ENCODE measurements at regions not wholly inside any gene's neighbourhood (a gene's known extent, or its start where the extent isn't known, plus 50 kb on each side); places are given as distances from the start of the nearest gene placed in this dataset.

DNA sequence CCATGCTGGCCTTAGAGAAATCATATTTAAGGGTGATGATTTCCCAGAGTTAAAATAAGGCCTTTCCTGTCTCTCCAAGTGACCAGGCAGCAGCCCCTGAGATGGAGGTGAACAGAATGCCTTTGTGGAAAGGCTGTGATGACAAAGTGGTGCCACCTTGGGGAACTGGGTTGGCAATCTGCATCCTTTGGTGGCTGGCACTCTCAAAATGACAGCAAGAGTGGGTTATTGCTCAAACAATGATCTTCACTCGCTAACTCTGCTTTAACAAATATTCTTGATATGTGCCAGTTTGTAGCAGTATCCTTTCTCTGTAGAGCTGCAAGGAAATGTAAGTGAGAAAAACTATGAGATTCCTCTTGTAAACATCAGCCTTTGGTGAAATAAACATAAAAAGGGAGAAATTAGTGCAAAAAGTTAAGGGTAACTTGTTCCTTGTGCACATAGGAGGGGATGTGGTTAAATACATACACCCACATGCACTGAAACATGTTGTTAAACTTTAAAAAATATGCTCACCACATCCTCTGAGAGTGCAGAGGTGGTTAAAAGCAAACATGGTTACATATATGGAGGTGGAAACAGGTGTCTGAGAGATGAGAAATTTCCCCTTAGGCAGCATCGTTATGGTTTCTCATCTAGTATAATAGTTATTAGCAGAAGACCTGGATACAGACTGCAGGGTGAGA is 373.4 kb upstream of the CTNND2 start:
- no peak overlapping the region for H3K4me3 ChIP-seq (ENCODE audit: low read depth, low read length)
- no peaks in the 10 kb centered on the region for H3K27me3 ChIP-seq (ENCODE audit: control insufficient read depth, insufficient read depth, low read length)
- no peaks in the 10 kb centered on the region for H3K9me3 ChIP-seq (ENCODE audit: control insufficient read depth, insufficient read depth, low read depth, low read length)
- H3K4me1 ChIP-seq (ENCODE audit: control insufficient read depth, insufficient read depth, low read length): no peaks in the 10 kb centered on the region
- H3K27ac ChIP-seq (ENCODE audit: low read depth, low read length): no peak overlapping the region
- no peaks in the 10 kb centered on the region for H3K36me3 ChIP-seq (ENCODE audit: control insufficient read depth, insufficient read depth, low read length)
- H3K9ac ChIP-seq (ENCODE audit: low read length): no peak overlapping the region

DNA sequence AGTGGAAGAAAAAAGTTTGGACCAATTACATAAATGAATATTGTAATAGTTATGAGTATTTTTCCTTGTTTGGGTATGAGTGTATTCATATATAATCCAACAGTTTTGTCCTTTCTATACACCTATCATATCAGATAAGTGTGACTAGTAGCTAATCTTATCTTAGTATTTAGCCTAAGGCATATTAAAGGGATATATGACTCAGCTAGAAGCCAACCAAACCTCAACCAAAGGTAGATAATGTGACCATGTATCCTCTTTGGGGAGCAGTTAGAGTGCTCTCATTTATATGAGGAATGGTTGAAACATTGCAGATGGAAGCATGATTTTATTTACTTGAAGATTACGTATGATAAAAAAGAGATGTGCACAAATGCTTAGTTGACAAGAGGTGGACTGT is 370.0 kb upstream of the CTNND2 start:
- Histone ChIP-seq H3K9ac (ENCODE audit: low read length) (no peak overlapping the region), H3K4me3 (ENCODE audit: low read depth, low read length) (no peak overlapping the region), H3K27ac (ENCODE audit: low read depth, low read length) (no peak overlapping the region), H3K36me3 (ENCODE audit: control insufficient read depth, insufficient read depth, low read length) (no peaks in the 10 kb centered on the region), H3K27me3 (ENCODE audit: control insufficient read depth, insufficient read depth, low read length) (no peaks in the 10 kb centered on the region), H3K9me3 (ENCODE audit: control insufficient read depth, insufficient read depth, low read depth, low read length) (no peaks in the 10 kb centered on the region), H3K4me1 (ENCODE audit: control insufficient read depth, insufficient read depth, low read length) (no peaks in the 10 kb centered on the region)

DNA sequence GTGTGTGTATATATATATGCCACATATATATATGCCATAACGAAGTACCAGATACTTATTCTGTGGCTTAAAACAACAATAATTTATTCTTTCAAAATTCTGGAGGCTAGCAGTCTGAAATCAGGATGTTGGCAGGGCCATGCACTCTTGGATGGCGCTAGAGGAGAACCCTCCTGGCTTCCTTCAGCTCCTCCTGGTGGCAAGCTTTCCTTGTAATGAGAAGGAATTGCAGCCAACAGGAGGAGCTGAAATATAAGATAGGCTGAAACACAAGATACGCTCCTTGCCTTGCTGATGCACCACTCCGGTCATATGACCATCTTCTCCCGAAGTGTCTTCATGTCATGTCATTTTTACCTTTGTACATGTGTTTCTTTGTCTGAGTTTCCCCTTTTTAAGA is 368.1 kb upstream of the CTNND2 start:
- Histone ChIP-seq H3K9ac (ENCODE audit: low read length) (no peak overlapping the region), H3K4me3 (ENCODE audit: low read depth, low read length) (no peak overlapping the region), H3K4me1 (ENCODE audit: control insufficient read depth, insufficient read depth, low read length) (no peaks in the 10 kb centered on the region), H3K9me3 (ENCODE audit: control insufficient read depth, insufficient read depth, low read depth, low read length) (no peaks in the 10 kb centered on the region), H3K36me3 (ENCODE audit: control insufficient read depth, insufficient read depth, low read length) (no peaks in the 10 kb centered on the region), H3K27me3 (ENCODE audit: control insufficient read depth, insufficient read depth, low read length) (no peaks in the 10 kb centered on the region), H3K27ac (ENCODE audit: low read depth, low read length) (no peak overlapping the region)

DNA sequence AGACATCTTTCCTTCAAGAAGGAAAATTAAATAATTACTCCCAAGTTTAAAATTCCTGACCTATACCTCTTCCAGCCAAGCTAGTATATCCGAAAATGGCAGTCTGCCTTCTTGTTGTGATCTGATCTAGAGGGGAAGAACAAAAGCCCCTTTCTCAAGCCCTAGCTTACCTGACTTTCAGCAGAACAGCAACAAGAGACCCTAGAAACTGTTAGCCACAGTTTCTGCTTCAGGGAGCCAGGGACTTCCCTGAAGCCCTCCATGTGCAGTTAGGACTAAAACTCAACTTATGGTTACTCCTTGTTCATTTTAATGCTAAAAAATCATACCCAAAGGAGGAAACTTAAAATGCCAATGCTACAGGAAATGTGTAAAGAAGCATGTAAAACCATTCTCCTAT is 366.7 kb upstream of the CTNND2 start:
- Histone ChIP-seq H3K4me1 (ENCODE audit: control insufficient read depth, insufficient read depth, low read length) (no peaks in the 10 kb centered on the region), H3K9ac (ENCODE audit: low read length) (no peak overlapping the region), H3K27ac (ENCODE audit: low read depth, low read length) (no peak overlapping the region), H3K27me3 (ENCODE audit: control insufficient read depth, insufficient read depth, low read length) (no peaks in the 10 kb centered on the region), H3K36me3 (ENCODE audit: control insufficient read depth, insufficient read depth, low read length) (no peaks in the 10 kb centered on the region), H3K9me3 (ENCODE audit: control insufficient read depth, insufficient read depth, low read depth, low read length) (no peaks in the 10 kb centered on the region), H3K4me3 (ENCODE audit: low read depth, low read length) (no peak overlapping the region)

DNA sequence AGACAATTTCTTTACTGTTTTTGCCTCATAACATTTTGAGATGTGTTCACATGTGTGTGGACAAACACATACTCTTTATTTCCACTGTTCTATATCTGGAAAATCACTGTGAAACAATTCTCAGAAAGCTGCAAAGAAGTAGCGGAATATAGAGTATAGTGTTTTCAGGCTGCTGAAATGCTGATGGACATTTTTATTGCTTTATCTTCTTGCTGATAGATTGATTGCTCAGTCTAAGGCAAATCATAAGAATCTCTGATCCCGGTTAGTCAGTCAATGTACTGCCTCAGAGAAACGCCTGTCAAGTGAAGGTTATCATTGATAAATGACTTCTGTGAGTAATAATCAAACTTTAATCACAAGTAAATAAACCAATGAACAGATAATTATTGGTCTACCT is 364.9 kb upstream of the CTNND2 start:
- Histone ChIP-seq H3K9me3 (ENCODE audit: control insufficient read depth, insufficient read depth, low read depth, low read length) (no peaks in the 10 kb centered on the region), H3K4me1 (ENCODE audit: control insufficient read depth, insufficient read depth, low read length) (no peaks in the 10 kb centered on the region), H3K4me3 (ENCODE audit: low read depth, low read length) (no peak overlapping the region), H3K27me3 (ENCODE audit: control insufficient read depth, insufficient read depth, low read length) (no peaks in the 10 kb centered on the region), H3K36me3 (ENCODE audit: control insufficient read depth, insufficient read depth, low read length) (no peaks in the 10 kb centered on the region), H3K27ac (ENCODE audit: low read depth, low read length) (no peak overlapping the region), H3K9ac (ENCODE audit: low read length) (no peak overlapping the region)

DNA sequence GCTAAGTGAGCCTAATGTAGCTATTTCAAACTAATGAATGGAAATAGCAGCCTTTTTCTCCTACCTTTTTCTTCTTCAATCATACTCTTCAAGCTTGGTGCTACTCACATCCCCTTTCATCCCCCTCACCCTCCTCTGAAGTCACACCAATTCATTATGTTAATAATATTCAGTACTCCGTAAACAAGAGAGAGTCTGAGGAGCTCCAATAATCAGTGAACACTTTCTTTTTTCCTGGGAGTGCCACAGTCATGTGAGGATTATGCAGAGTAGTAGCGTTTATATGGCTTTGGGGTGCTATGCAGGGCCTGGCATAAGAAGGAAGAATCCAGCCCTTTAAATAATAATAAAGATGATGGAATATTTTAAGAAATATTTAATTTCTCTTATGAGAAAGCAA is 354.3 kb upstream of the CTNND2 start:
- Histone ChIP-seq H3K27me3 (ENCODE audit: control insufficient read depth, insufficient read depth, low read length) (no peaks in the 10 kb centered on the region), H3K27ac (ENCODE audit: low read depth, low read length) (no peak overlapping the region), H3K4me1 (ENCODE audit: control insufficient read depth, insufficient read depth, low read length) (no peaks in the 10 kb centered on the region), H3K9me3 (ENCODE audit: control insufficient read depth, insufficient read depth, low read depth, low read length) (peaks cover 7% of the 10 kb centered on the region), H3K9ac (ENCODE audit: low read length) (no peak overlapping the region), H3K36me3 (ENCODE audit: control insufficient read depth, insufficient read depth, low read length) (no peaks in the 10 kb centered on the region), H3K4me3 (ENCODE audit: low read depth, low read length) (no peak overlapping the region)

DNA sequence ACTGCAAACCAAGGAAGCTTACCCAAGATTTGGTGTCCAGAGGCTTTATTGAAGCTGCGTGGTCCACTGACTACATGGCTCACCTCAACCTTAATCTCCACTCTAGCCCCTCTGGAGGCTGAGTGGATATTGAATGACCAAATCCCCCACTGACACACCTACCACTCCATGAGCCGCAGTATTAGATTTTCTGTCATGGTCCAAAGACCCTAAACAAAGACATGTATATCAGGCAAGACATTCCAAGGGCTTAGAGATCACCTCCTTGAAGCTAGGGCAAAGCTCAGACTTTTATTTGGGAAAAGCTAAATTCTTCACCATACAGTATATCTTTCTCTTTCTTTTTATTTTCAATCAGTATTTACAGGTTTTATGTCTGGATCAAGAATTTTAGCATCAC is 346.2 kb upstream of the CTNND2 start:
- no peaks in the 10 kb centered on the region for H3K36me3 ChIP-seq (ENCODE audit: control insufficient read depth, insufficient read depth, low read length)

DNA sequence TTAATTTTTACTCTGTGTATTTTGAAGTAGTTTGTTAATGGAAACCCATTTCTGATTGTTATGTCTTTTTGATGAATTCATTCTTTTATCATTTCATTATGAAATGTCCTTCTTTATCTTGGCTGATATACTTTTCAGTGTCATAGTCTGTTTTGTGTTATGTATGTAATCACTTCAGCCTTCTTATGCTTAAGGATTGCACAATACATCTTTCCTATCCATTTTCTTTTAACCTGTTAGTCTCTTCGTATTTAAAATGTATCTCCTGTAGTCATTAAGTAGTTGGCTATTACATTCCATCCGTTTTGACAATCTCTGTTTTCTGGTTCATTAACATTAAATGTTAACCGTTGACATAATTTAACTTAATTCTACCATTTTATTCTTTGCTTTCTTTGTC is 344.6 kb upstream of the CTNND2 start:
- peaks cover 4% of the 10 kb centered on the region; the same call in 1 of the 2 replicates for H3K4me1 ChIP-seq (ENCODE audit: control insufficient read depth, insufficient read depth, low read length)
- H3K27ac ChIP-seq (ENCODE audit: low read depth, low read length): no peak overlapping the region
- H3K4me3 ChIP-seq (ENCODE audit: low read depth, low read length): no peak overlapping the region
- H3K27me3 ChIP-seq (ENCODE audit: control insufficient read depth, insufficient read depth, low read length): 0 out of 2 replicates have a peak, but pooled peaks cover 2% of the 10 kb centered on the region
- no peaks in the 10 kb centered on the region for H3K36me3 ChIP-seq (ENCODE audit: control insufficient read depth, insufficient read depth, low read length)
- H3K9ac ChIP-seq (ENCODE audit: low read length): no peak overlapping the region
- H3K9me3 ChIP-seq (ENCODE audit: control insufficient read depth, insufficient read depth, low read depth, low read length): no peaks in the 10 kb centered on the region

More for the DNA sequence above, 346.2 kb upstream of the CTNND2 start:
- Histone ChIP-seq H3K4me3 (ENCODE audit: low read depth, low read length) (no peak overlapping the region), H3K27ac (ENCODE audit: low read depth, low read length) (no peak overlapping the region), H3K9ac (ENCODE audit: low read length) (no peak overlapping the region), H3K27me3 (ENCODE audit: control insufficient read depth, insufficient read depth, low read length) (no peaks in the 10 kb centered on the region), H3K9me3 (ENCODE audit: control insufficient read depth, insufficient read depth, low read depth, low read length) (no peaks in the 10 kb centered on the region), H3K4me1 (ENCODE audit: control insufficient read depth, insufficient read depth, low read length) (no peaks in the 10 kb centered on the region)

DNA sequence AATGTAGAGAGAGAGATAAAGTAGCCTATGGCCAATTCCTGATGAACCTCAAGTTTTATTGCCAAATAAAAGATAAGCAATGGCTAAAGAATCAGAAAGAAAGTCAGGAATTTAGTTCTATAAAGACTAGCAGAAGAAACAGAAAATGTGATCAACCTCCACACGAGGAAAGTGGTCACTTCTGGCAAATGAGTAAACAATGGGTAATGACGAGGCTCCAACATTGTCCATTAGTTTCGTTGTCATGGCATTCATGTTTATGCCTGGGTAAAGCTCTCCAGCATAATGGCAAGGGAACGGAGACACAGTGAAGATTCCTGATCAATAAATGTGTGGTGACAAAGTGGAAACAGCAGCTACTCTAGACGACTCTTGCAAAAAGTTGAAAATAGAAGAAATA is 341.8 kb upstream of the CTNND2 start:
- no peak overlapping the region for H3K9ac ChIP-seq (ENCODE audit: low read length)
- no peak overlapping the region for H3K4me3 ChIP-seq (ENCODE audit: low read depth, low read length)

DNA sequence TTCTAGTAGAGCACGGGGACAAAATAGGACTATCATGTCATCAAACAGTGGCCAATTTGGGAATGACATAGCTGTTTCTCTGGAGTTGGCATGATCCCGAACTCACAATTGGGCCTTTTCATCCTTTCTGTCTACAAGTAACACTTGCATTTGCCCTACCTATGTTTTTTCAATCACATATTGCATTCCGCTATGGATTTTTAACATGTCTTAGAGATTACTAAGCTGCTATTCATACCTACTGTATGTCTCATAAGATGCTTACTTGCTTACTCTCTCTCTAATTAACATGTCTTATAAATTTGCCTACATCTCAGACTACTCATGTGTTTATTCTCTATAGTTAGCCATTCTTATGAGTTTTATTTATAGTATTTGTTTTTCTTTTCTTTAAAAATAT is 341.2 kb upstream of the CTNND2 start:
- H3K9me3 ChIP-seq (ENCODE audit: control insufficient read depth, insufficient read depth, low read depth, low read length): no peaks in the 10 kb centered on the region
- H3K4me3 ChIP-seq (ENCODE audit: low read depth, low read length): no peak overlapping the region
- H3K27me3 ChIP-seq (ENCODE audit: control insufficient read depth, insufficient read depth, low read length): peaks cover 17% of the 10 kb centered on the region
- no peak overlapping the region for H3K9ac ChIP-seq (ENCODE audit: low read length)
- no peak overlapping the region for H3K27ac ChIP-seq (ENCODE audit: low read depth, low read length)
- peaks cover 4% of the 10 kb centered on the region; the same call in 1 of the 2 replicates for H3K4me1 ChIP-seq (ENCODE audit: control insufficient read depth, insufficient read depth, low read length)
- no peaks in the 10 kb centered on the region for H3K36me3 ChIP-seq (ENCODE audit: control insufficient read depth, insufficient read depth, low read length)

More for the DNA sequence above, 341.8 kb upstream of the CTNND2 start:
- peaks cover 4% of the 10 kb centered on the region; the same call in 1 of the 2 replicates for H3K4me1 ChIP-seq (ENCODE audit: control insufficient read depth, insufficient read depth, low read length)
- H3K9me3 ChIP-seq (ENCODE audit: control insufficient read depth, insufficient read depth, low read depth, low read length): no peaks in the 10 kb centered on the region
- H3K36me3 ChIP-seq (ENCODE audit: control insufficient read depth, insufficient read depth, low read length): no peaks in the 10 kb centered on the region
- peaks cover 12% of the 10 kb centered on the region for H3K27me3 ChIP-seq (ENCODE audit: control insufficient read depth, insufficient read depth, low read length)
- H3K27ac ChIP-seq (ENCODE audit: low read depth, low read length): no peak overlapping the region

DNA sequence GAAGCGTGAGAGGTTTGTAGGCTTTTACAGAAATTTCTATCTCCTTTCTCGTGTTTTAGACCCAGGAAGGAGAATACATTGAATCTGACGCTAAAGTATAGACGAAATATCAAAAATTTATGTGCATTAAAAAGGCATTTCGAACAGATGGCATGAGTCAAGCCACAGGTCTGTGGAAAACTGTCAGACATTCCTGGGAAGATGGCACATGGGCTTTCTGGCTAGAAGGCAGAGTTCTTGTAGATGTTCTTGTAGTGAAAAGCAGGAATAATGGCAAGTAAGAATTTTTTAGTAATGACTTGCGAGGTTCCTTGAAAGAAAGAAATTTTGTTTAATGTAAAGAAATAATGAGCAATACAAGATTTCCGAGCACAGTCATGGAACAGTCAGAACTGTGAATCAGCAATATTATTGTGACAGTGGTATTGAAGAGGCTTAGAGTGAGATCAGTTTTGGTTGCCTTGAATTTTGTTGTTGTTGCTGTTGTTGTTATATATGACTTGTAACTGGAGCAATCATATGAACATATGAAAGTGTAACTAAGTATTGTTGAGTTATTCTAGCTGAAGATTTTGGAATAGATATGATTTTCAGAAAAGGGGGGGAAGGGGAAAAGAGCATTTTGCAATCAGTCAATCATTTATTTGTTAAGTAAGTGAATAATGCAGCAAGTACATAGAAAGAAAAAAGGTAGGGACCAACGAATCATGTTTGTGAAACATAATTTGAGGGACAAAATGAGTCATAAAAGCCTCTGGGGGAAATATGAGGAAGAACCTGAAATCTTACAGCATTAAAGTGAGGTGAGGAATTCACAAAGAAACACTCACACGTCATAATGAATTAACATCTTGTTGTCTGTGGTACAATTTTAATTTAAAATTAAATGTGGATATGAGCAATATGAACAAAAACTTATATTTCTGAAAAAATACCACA is 339.0 kb upstream of the CTNND2 start:
- H3K9ac ChIP-seq (ENCODE audit: low read length): no peak overlapping the region
- no peak overlapping the region for H3K27ac ChIP-seq (ENCODE audit: low read depth, low read length)

More for the DNA sequence above, 339.0 kb upstream of the CTNND2 start:
- Histone ChIP-seq H3K4me1 (ENCODE audit: control insufficient read depth, insufficient read depth, low read length) (peaks cover 11% of the 10 kb centered on the region), H3K9me3 (ENCODE audit: control insufficient read depth, insufficient read depth, low read depth, low read length) (no peaks in the 10 kb centered on the region), H3K27me3 (ENCODE audit: control insufficient read depth, insufficient read depth, low read length) (peaks cover 39% of the 10 kb centered on the region), H3K4me3 (ENCODE audit: low read depth, low read length) (no peak overlapping the region), H3K36me3 (ENCODE audit: control insufficient read depth, insufficient read depth, low read length) (no peaks in the 10 kb centered on the region)

Data from HUES6 (cell line).